Gastroesophageal sphincter (tissue), 4 donors: ENCODE measurements at regions not wholly inside any gene's neighbourhood (a gene's known extent, or its start where the extent isn't known, plus 50 kb on each side); places are given as distances from the start of the nearest gene placed in this dataset.

Experiments used
- ATAC-seq: fragments of 150-250 bp; one replicate; pipeline ENCODE4 v1.9.1; 2016; ENCODE audit warnings: mild to moderate bottlenecking, moderate library complexity
- H3K27ac ChIP-seq, 4 donors: fragments of 200-600 bp; sonication (generic) in 3 of 4; 1 replicate in 3 of 4; 2 replicates in 1 of 4; pipeline ENCODE4 v1.5.1; 2016 to 2019
- H3K27me3 ChIP-seq: fragments of 200-600 bp; sonication (generic); one replicate; pipeline ENCODE4 v1.5.1; 2019
- H3K36me3 ChIP-seq, 2 donors: fragments of 200-600 bp; sonication (generic); one replicate each; pipeline ENCODE4 v1.5.1; 2019; ENCODE audit warnings: control low read depth in 1 of 2
- H3K4me1 ChIP-seq, 3 donors: fragments of 200-600 bp; sonication (generic); 1 replicate in 2 of 3; 2 replicates in 1 of 3; pipeline ENCODE4 v1.5.1; 2016 to 2019; ENCODE audit warnings: control low read depth in 2 of 3
- H3K4me3 ChIP-seq, 2 donors: fragments of 200-600 bp; sonication (generic); one replicate each; pipeline ENCODE4 v1.5.1; 2019; ENCODE audit warnings: mild to moderate bottlenecking in 1 of 2, moderate library complexity in 1 of 2
- H3K9me3 ChIP-seq, 3 donors: fragments of 200-600 bp; sonication (generic); one replicate each; pipeline ENCODE4 v1.5.1; 2017 to 2019; ENCODE audit warnings: control low read depth in 2 of 3
- CTCF ChIP-seq, 4 experiments: fragments of 200-600 bp in 2 of 4; fragments of 450-650 bp in 2 of 4; sonication (generic) in 1 of 4; IDR thresholded peaks; one replicate each; pipeline ENCODE4 v1.5.1; 2017 to 2019; ENCODE audit warnings: antibody characterized with exemption in 4 of 4, mild to moderate bottlenecking in 2 of 4, moderate library complexity in 2 of 4
- EP300 ChIP-seq: sonication (generic); formaldehyde crosslinking; IDR thresholded peaks from one replicate; pipeline ENCODE4 v1.6.1; 2017; ENCODE audit warnings: antibody characterized with exemption, mild to moderate bottlenecking
- POLR2A ChIP-seq, 2 donors: fragments of 450-650 bp; IDR thresholded peaks; one replicate each; pipeline ENCODE4 v1.6.1; 2017; ENCODE audit warnings: antibody characterized with exemption in 2 of 2, mild to moderate bottlenecking in 2 of 2, moderate library complexity in 1 of 2
- POLR2AphosphoS5 ChIP-seq: sonication (generic); formaldehyde crosslinking; IDR thresholded peaks from one replicate; pipeline ENCODE4 v1.6.1; 2017; ENCODE audit warnings: antibody characterized with exemption
- WGBS, 2 donors: methylation state at CpG; one replicate each; pipeline ENCODE4 v1.1.5; 2018; ENCODE audit warnings: low coverage in 1 of 2; 5-methylcytosine and 5-hydroxymethylcytosine counted together

- WGBS, 2 donors = 93 to 100% methylated on average over 1 to 6 of the region's 11 CpGs
- no peaks in the 10 kb centered on the region for H3K27me3 ChIP-seq
- H3K36me3 ChIP-seq = no peaks in the 10 kb centered on the region
- H3K4me1 ChIP-seq = no peaks in the 10 kb centered on the region
- TF ChIP-seq CTCF (IDR thresholded peaks at IDR 0.05) = no peak
- no peak for TF ChIP-seq POLR2AphosphoS5
- no peak for TF ChIP-seq POLR2A (IDR thresholded peaks at IDR 0.05)
- TF ChIP-seq EP300 = no peak
- peaks cover 0 to 36% (median 0%) of the 10 kb centered on the region in 3 donors for H3K9me3 ChIP-seq
- no peak overlapping the region for H3K4me3 ChIP-seq
- H3K27ac ChIP-seq = no peak overlapping the region
- ATAC-seq = no peak
Observed at GRCh38 chr6:166806962-166807757, 149.2 kb downstream of the RNASET2 start.

DNA sequence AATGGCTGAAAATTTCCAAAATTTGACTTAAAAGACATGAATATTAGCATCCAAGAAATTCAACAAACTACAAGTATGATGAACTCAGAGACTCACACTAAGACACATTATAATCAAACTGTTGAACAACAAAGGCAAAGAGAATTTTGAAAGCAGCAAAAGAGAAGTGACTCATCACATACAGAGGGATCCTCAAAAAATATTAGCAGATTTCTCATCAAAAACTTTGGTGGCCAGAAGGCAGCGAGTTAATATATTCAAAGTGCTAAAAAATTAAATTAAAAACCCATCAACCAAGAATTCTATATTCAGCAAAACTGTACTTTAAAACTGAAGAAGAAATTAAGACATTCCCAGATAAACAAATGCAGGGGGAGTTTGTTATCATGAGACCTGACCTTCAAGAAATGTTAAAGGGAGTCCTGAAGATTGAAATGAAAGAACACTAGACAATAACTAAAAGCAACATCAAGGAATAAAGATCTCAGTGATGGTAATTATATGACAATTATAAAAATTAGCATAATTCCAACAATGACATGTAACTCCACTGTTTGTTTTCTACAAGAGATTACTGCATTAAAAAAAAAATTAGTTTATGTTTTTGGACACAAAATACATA, 150.0 kb downstream of the RNASET2 start:
- H3K9me3 ChIP-seq = peaks cover 0 to 36% (median 0%) of the 10 kb centered on the region in 3 donors
- 84 to 89% methylated on average over 1 of the region's 1 CpG for WGBS, 2 donors

GRCh38 chr6:166803471-166803870, 152.9 kb downstream of the RNASET2 start:
- no peaks in the 10 kb centered on the region for H3K36me3 ChIP-seq
- 80 to 81% methylated on average over 3 to 6 of the region's 9 CpGs for WGBS, 2 donors
- ATAC-seq = no peak
- no peak overlapping the region for H3K27ac ChIP-seq
- no peaks in the 10 kb centered on the region for H3K4me1 ChIP-seq
- TF ChIP-seq CTCF (IDR thresholded peaks at IDR 0.05) (no peak), POLR2A (IDR thresholded peaks at IDR 0.05) (no peak), POLR2AphosphoS5 (no peak), EP300 (no peak)
- no peak overlapping the region for H3K4me3 ChIP-seq
- peaks cover 0 to 36% (median 0%) of the 10 kb centered on the region in 3 donors for H3K9me3 ChIP-seq
- H3K27me3 ChIP-seq = no peaks in the 10 kb centered on the region

More for the DNA sequence above, 150.0 kb downstream of the RNASET2 start:
- H3K4me3 ChIP-seq = no peak overlapping the region
- H3K27me3 ChIP-seq = no peaks in the 10 kb centered on the region
- TF ChIP-seq POLR2A (IDR thresholded peaks at IDR 0.05) (no peak), POLR2AphosphoS5 (no peak), CTCF (IDR thresholded peaks at IDR 0.05) (no peak), EP300 (no peak)
- H3K4me1 ChIP-seq = no peaks in the 10 kb centered on the region
- no peak overlapping the region for H3K27ac ChIP-seq
- ATAC-seq = no peak
- no peaks in the 10 kb centered on the region for H3K36me3 ChIP-seq

DNA sequence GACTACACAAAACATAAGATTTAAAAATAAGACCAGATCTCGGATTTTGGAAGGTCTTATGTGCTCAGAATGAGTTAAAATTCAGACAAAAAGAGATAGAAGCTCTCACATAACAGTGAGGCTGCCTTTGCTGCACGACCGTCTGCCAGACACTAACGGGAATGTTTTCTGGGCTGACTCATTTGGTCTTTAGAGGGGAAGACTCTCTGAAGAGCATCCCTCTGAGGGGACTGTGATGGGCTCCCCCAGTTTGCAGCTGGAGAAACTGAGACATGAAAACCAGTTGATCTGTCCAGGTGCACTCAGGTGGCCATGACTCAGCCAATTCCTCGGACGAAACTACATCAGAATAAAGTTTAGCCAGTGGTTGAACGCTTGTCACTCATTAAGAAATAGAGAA, 153.9 kb downstream of the RNASET2 start:
- no peak for ATAC-seq
- H3K36me3 ChIP-seq = no peaks in the 10 kb centered on the region
- no peak overlapping the region for H3K27ac ChIP-seq
- no peak overlapping the region for H3K4me3 ChIP-seq
- H3K27me3 ChIP-seq = no peaks in the 10 kb centered on the region
- WGBS, 2 donors = 61 to 67% methylated on average over 7 of the region's 7 CpGs
- no peaks in the 10 kb centered on the region for H3K4me1 ChIP-seq
- TF ChIP-seq POLR2A (IDR thresholded peaks at IDR 0.05) = no peak
- no peak for TF ChIP-seq CTCF (IDR thresholded peaks at IDR 0.05)
- TF ChIP-seq EP300 = no peak
- no peak for TF ChIP-seq POLR2AphosphoS5
- peaks cover 0 to 27% (median 0%) of the 10 kb centered on the region in 3 donors for H3K9me3 ChIP-seq
